PC-3 (cell line): ENCODE measurements at regions not wholly inside any gene's neighbourhood (a gene's known extent, or its start where the extent isn't known, plus 50 kb on each side); places are given as distances from the start of the nearest gene placed in this dataset.

Experiments
- CTCF ChIP-seq: fragments of 300-600 bp; sonication (generic); conservative IDR thresholded peaks from 2 replicates; pipeline ENCODE4 v1.5.1; 2017; ENCODE audit warnings: antibody characterized with exemption, low read depth, mild to moderate bottlenecking, low read length
- EZH2 ChIP-seq: fragments of 300-600 bp; sonication (generic); IDR thresholded peaks from one replicate; pipeline ENCODE4 v1.6.1; 2017; ENCODE audit warnings: antibody characterized with exemption, mild to moderate bottlenecking, low read length; ENCODE audit not compliant: unreplicated experiment
- EZH2phosphoT487 ChIP-seq: fragments of 300-600 bp; sonication (generic); IDR thresholded peaks from 2 replicates; pipeline ENCODE4 v1.6.1; 2018; ENCODE audit warnings: mild to moderate bottlenecking, antibody characterized with exemption, low read length, borderline replicate concordance

GRCh38 chr1:195516036-195516435 is 1092.2 kb downstream of the KCNT2 start:
- TF ChIP-seq CTCF (no peak), EZH2phosphoT487 (no peak), EZH2 (no peak)
